NB4 (cell line): ENCODE measurements at regions not wholly inside any gene's neighbourhood (a gene's known extent, or its start where the extent isn't known, plus 50 kb on each side); places are given as distances from the start of the nearest gene placed in this dataset.

Source experiments
- CTCF ChIP-seq: IDR thresholded peaks from one replicate; pipeline ENCODE4 v1.5.1; 2012; ENCODE audit warnings: low read depth, low read length
- MYC ChIP-seq: IDR thresholded peaks from 2 replicates; pipeline ENCODE4 v1.6.1; 2011; ENCODE audit warnings: low read depth, low read length
- POLR2A ChIP-seq: IDR thresholded peaks from 2 replicates; pipeline ENCODE4 v1.6.1; 2011; ENCODE audit warnings: mild to moderate bottlenecking; ENCODE audit not compliant: insufficient read length; ENCODE audit errors: extremely low read depth

DNA sequence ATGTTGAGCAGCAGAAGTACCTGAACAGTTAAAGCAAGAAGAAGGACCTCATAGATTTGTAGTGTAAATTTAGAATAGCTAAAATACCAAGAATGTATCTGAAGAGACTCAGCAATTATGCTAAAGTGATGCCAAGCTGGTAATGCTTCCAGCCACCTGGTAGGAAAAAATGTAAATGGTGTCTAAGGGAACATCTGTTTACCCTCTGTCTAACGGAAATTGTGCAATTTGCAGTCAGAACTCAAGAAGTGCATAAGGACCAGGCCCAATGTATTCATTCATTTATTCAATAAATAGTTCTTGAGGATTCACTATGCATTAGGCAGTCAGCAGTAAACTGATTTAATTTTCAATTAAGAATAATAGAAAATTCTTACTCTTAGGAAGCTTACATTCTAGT is 116.0 kb upstream of the ADGRL4 start:
- TF ChIP-seq CTCF, result no peak
- TF ChIP-seq POLR2A, result no peak
- no peak for TF ChIP-seq MYC
